ENCODE measurements at regions not wholly inside any gene's neighbourhood (a gene's known extent, or its start where the extent isn't known, plus 50 kb on each side); places are given as distances from the start of the nearest gene placed in this dataset.

- H3K9me3 ChIP-seq (ENCODE audit: control insufficient read depth, low read length), result no peaks in the 10 kb centered on the region
- H3K27ac ChIP-seq (ENCODE audit: insufficient read depth, low read length, poor library complexity, severe bottlenecking), result no peak overlapping the region
- DNase-seq, result no peak
- H3K36me3 ChIP-seq (ENCODE audit: control insufficient read depth, insufficient read depth, low read length), result no peaks in the 10 kb centered on the region
- no peaks in the 10 kb centered on the region for H3K27me3 ChIP-seq (replicated peaks; ENCODE audit: control insufficient read depth, insufficient read depth, low read length, poor library complexity, severe bottlenecking)
- H3K4me3 ChIP-seq (ENCODE audit: insufficient read depth, low read depth, low read length, poor library complexity, severe bottlenecking), result no peak overlapping the region
- H3K4me1 ChIP-seq (ENCODE audit: control insufficient read depth, insufficient read depth, low read length, poor library complexity, severe bottlenecking), result no peaks in the 10 kb centered on the region
Measured at GRCh38 chr11:112780351-112781087, 180.7 kb upstream of the NCAM1 start.

DNA sequence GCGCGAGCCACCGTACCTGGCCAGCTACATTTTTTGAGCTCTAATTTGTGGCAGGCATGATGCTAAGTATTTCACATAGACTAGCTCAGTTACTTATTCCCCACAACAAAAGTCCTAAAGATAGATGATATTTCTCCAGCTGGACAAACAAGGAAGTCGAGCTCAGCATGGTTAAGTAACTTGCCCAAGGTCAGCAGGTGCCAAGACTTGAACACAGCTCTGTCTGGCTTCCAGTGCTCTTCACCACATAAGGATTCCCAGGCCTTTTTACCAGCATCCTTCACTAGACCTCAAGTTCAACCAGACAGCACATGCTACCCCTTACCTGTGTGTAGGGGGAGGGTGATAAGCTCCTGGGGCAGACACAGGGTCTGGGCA lies 177.3 kb upstream of the NCAM1 start:
- no peak for DNase-seq
- H3K27ac ChIP-seq (ENCODE audit: insufficient read depth, low read length, poor library complexity, severe bottlenecking), result no peak overlapping the region
- H3K9me3 ChIP-seq (ENCODE audit: control insufficient read depth, low read length), result no peaks in the 10 kb centered on the region
- H3K4me1 ChIP-seq (ENCODE audit: control insufficient read depth, insufficient read depth, low read length, poor library complexity, severe bottlenecking), result no peaks in the 10 kb centered on the region
- no peaks in the 10 kb centered on the region for H3K36me3 ChIP-seq (ENCODE audit: control insufficient read depth, insufficient read depth, low read length)
- no peaks in the 10 kb centered on the region for H3K27me3 ChIP-seq (replicated peaks; ENCODE audit: control insufficient read depth, insufficient read depth, low read length, poor library complexity, severe bottlenecking)
- no peak overlapping the region for H3K4me3 ChIP-seq (ENCODE audit: insufficient read depth, low read depth, low read length, poor library complexity, severe bottlenecking)

- no peak overlapping the region for H3K4me3 ChIP-seq (ENCODE audit: insufficient read depth, low read depth, low read length, poor library complexity, severe bottlenecking)
- H3K9me3 ChIP-seq (ENCODE audit: control insufficient read depth, low read length), result no peaks in the 10 kb centered on the region
- no peaks in the 10 kb centered on the region for H3K36me3 ChIP-seq (ENCODE audit: control insufficient read depth, insufficient read depth, low read length)
- no peak overlapping the region for H3K27ac ChIP-seq (ENCODE audit: insufficient read depth, low read length, poor library complexity, severe bottlenecking)
- DNase-seq, result no peak
- H3K27me3 ChIP-seq (replicated peaks; ENCODE audit: control insufficient read depth, insufficient read depth, low read length, poor library complexity, severe bottlenecking), result no peaks in the 10 kb centered on the region
- no peaks in the 10 kb centered on the region for H3K4me1 ChIP-seq (ENCODE audit: control insufficient read depth, insufficient read depth, low read length, poor library complexity, severe bottlenecking)
Measured at GRCh38 chr11:112784323-112785073, 176.7 kb upstream of the NCAM1 start.

DNA sequence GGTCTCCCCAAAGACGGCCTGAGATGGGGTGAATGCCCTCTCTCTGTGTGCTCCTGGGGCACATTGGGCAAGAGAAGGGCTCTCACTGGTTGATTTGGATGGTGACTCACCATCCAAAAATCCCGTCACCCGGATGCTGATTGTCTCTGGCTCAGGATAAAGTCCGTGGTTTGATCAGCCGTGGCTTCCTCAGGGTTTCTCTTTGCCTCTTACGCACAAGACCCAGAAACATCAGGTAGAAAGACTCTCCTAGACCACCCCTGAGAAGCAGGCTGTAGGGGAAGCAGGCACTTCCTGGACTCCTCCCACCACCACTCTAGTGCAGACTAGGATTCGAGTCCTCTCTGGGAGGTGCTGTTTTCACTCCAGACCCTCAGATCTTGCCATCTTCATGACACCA lies 176.1 kb upstream of the NCAM1 start:
- DNase-seq, result no peak
- Histone ChIP-seq H3K27me3 (replicated peaks; ENCODE audit: control insufficient read depth, insufficient read depth, low read length, poor library complexity, severe bottlenecking) (no peaks in the 10 kb centered on the region), H3K4me1 (ENCODE audit: control insufficient read depth, insufficient read depth, low read length, poor library complexity, severe bottlenecking) (no peaks in the 10 kb centered on the region), H3K9me3 (ENCODE audit: control insufficient read depth, low read length) (no peaks in the 10 kb centered on the region), H3K27ac (ENCODE audit: insufficient read depth, low read length, poor library complexity, severe bottlenecking) (no peak overlapping the region), H3K4me3 (ENCODE audit: insufficient read depth, low read depth, low read length, poor library complexity, severe bottlenecking) (no peak overlapping the region), H3K36me3 (ENCODE audit: control insufficient read depth, insufficient read depth, low read length) (no peaks in the 10 kb centered on the region)

DNA sequence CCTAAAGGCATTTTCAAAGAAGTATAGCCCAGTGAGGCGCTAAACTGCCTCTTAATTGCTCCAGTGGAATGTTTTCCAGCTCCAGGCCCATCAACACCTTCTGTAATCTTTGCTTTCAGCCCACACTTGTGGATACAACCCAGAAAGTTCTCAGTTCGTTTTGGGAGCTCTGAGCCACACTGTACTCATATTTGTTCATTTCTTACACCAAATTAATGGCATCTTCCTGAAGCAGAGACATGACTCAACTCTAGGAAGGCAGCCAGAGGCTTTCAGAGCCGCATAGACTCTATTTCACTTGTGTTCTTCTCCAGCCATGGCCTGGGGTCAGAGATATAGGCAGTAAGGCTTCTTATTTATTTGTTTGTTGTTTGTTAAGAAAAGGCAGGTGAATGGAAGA lies 175.5 kb upstream of the NCAM1 start:
- H3K27me3 ChIP-seq (replicated peaks; ENCODE audit: control insufficient read depth, insufficient read depth, low read length, poor library complexity, severe bottlenecking), result no peaks in the 10 kb centered on the region
- H3K27ac ChIP-seq (ENCODE audit: insufficient read depth, low read length, poor library complexity, severe bottlenecking), result no peak overlapping the region
- H3K4me1 ChIP-seq (ENCODE audit: control insufficient read depth, insufficient read depth, low read length, poor library complexity, severe bottlenecking), result no peaks in the 10 kb centered on the region
- no peak overlapping the region for H3K4me3 ChIP-seq (ENCODE audit: insufficient read depth, low read depth, low read length, poor library complexity, severe bottlenecking)
- no peaks in the 10 kb centered on the region for H3K36me3 ChIP-seq (ENCODE audit: control insufficient read depth, insufficient read depth, low read length)
- DNase-seq, result no peak
- no peaks in the 10 kb centered on the region for H3K9me3 ChIP-seq (ENCODE audit: control insufficient read depth, low read length)

DNA sequence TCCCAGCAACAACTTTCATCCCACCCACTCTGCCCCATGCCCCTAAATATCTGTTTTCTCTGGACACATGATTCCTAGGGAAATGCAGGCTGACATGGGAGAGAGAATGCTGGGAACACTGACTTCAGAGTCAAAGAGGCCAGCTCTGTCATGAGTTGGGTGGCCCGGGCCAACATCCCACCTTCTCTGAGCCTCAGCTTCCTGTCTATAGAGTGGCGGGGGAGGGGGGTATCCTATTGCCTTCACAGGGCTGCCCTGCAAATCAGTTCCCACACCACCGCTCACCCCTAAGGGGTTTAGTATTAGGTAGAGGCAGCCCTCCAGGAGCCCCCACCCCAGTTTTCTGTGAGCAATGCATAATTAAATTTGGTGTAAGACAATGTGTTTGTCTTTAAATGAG lies 175.0 kb upstream of the NCAM1 start:
- Histone ChIP-seq H3K4me1 (ENCODE audit: control insufficient read depth, insufficient read depth, low read length, poor library complexity, severe bottlenecking) (no peaks in the 10 kb centered on the region), H3K9me3 (ENCODE audit: control insufficient read depth, low read length) (no peaks in the 10 kb centered on the region), H3K27ac (ENCODE audit: insufficient read depth, low read length, poor library complexity, severe bottlenecking) (no peak overlapping the region), H3K27me3 (replicated peaks; ENCODE audit: control insufficient read depth, insufficient read depth, low read length, poor library complexity, severe bottlenecking) (no peaks in the 10 kb centered on the region), H3K36me3 (ENCODE audit: control insufficient read depth, insufficient read depth, low read length) (no peaks in the 10 kb centered on the region), H3K4me3 (ENCODE audit: insufficient read depth, low read depth, low read length, poor library complexity, severe bottlenecking) (no peak overlapping the region)
- DNase-seq, result no peak

DNA sequence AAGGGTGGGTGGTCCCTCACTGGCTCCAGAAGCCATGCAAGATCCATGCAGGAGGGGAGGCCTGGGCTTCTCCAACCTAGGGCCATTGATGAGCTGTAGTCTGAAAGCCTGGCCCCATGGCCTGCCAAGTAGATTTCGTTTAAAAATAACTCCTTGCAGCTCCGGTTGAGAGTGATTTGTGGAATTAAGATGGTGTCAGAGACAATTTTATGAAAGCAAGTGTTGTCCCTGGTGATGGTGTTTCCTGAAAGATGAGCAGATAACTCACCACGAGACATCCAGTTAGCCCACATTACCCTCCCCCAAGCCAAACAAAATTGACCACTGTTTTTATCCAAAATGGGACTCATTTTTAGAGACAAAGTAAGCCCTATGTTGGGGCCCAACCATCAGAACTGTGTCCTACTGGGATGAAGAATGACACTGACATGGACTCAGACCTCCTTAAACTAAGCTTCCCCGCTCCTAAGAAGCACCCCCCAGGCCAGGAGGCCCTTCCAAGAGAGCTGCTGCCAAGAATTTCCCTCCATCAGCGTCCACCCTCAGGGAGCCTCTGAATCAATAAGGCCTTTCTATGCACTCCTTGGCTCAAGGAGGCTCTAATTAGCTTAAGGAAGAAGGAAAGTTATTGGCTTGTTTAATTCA lies 174.2 kb upstream of the NCAM1 start:
- no peak for DNase-seq
- H3K27ac ChIP-seq (ENCODE audit: insufficient read depth, low read length, poor library complexity, severe bottlenecking), result no peak overlapping the region
- H3K9me3 ChIP-seq (ENCODE audit: control insufficient read depth, low read length), result no peaks in the 10 kb centered on the region
- no peak overlapping the region for H3K4me3 ChIP-seq (ENCODE audit: insufficient read depth, low read depth, low read length, poor library complexity, severe bottlenecking)
- H3K36me3 ChIP-seq (ENCODE audit: control insufficient read depth, insufficient read depth, low read length), result no peaks in the 10 kb centered on the region
- no peaks in the 10 kb centered on the region for H3K4me1 ChIP-seq (ENCODE audit: control insufficient read depth, insufficient read depth, low read length, poor library complexity, severe bottlenecking)
- no peaks in the 10 kb centered on the region for H3K27me3 ChIP-seq (replicated peaks; ENCODE audit: control insufficient read depth, insufficient read depth, low read length, poor library complexity, severe bottlenecking)

- H3K9me3 ChIP-seq (ENCODE audit: control insufficient read depth, low read length), result no peaks in the 10 kb centered on the region
- H3K36me3 ChIP-seq (ENCODE audit: control insufficient read depth, insufficient read depth, low read length), result no peaks in the 10 kb centered on the region
- DNase-seq, result no peak
- no peak overlapping the region for H3K27ac ChIP-seq (ENCODE audit: insufficient read depth, low read length, poor library complexity, severe bottlenecking)
- no peak overlapping the region for H3K4me3 ChIP-seq (ENCODE audit: insufficient read depth, low read depth, low read length, poor library complexity, severe bottlenecking)
- H3K4me1 ChIP-seq (ENCODE audit: control insufficient read depth, insufficient read depth, low read length, poor library complexity, severe bottlenecking), result no peaks in the 10 kb centered on the region
- no peaks in the 10 kb centered on the region for H3K27me3 ChIP-seq (replicated peaks; ENCODE audit: control insufficient read depth, insufficient read depth, low read length, poor library complexity, severe bottlenecking)
Measured at GRCh38 chr11:112789481-112789880, 171.7 kb upstream of the NCAM1 start.

- DNase-seq, result no peak
- no peaks in the 10 kb centered on the region for H3K27me3 ChIP-seq (replicated peaks; ENCODE audit: control insufficient read depth, insufficient read depth, low read length, poor library complexity, severe bottlenecking)
Measured at GRCh38 chr11:112790286-112790685, 170.9 kb upstream of the NCAM1 start.

DNA sequence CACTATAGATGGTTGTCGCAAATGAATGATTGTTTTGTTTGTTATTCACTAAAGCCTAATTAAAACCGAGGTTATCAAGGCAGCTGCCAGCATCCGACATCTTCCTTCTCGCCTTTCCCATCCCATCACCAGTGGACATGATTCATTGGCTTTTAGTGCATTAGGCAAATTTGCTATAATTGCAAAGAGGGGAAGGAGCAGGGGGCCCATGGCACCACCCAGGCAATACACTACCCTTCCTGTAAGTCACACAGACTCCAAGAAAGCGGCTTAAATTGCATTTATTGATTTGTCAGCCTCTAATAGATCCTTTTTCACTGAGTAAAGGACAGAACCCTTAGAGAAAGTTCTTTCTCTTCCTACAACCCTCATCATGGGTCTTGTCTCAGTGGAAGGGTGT lies 169.2 kb upstream of the NCAM1 start:
- Histone ChIP-seq H3K4me1 (ENCODE audit: control insufficient read depth, insufficient read depth, low read length, poor library complexity, severe bottlenecking) (no peaks in the 10 kb centered on the region), H3K9me3 (ENCODE audit: control insufficient read depth, low read length) (no peaks in the 10 kb centered on the region), H3K27me3 (replicated peaks; ENCODE audit: control insufficient read depth, insufficient read depth, low read length, poor library complexity, severe bottlenecking) (no peaks in the 10 kb centered on the region), H3K36me3 (ENCODE audit: control insufficient read depth, insufficient read depth, low read length) (no peaks in the 10 kb centered on the region), H3K27ac (ENCODE audit: insufficient read depth, low read length, poor library complexity, severe bottlenecking) (no peak overlapping the region), H3K4me3 (ENCODE audit: insufficient read depth, low read depth, low read length, poor library complexity, severe bottlenecking) (no peak overlapping the region)
- no peak for DNase-seq

More at GRCh38 chr11:112790286-112790685, 170.9 kb upstream of the NCAM1 start:
- Histone ChIP-seq H3K9me3 (ENCODE audit: control insufficient read depth, low read length) (no peaks in the 10 kb centered on the region), H3K27ac (ENCODE audit: insufficient read depth, low read length, poor library complexity, severe bottlenecking) (no peak overlapping the region), H3K4me3 (ENCODE audit: insufficient read depth, low read depth, low read length, poor library complexity, severe bottlenecking) (no peak overlapping the region), H3K4me1 (ENCODE audit: control insufficient read depth, insufficient read depth, low read length, poor library complexity, severe bottlenecking) (no peaks in the 10 kb centered on the region), H3K36me3 (ENCODE audit: control insufficient read depth, insufficient read depth, low read length) (no peaks in the 10 kb centered on the region)

Measured in effector memory CD4-positive, alpha-beta T cell (primary cell).